HG03045 (cell line): ENCODE measurements at regions not wholly inside any gene's neighbourhood (a gene's known extent, or its start where the extent isn't known, plus 50 kb on each side); places are given as distances from the start of the nearest gene placed in this dataset.
"Not testable (repeated sequence)": the region's sequence is repeated elsewhere in the genome, so short reads cannot be mapped to it uniquely, and the experiment has no call there.

Source experiments
- ATAC-seq: cut with Tn5 transposase; IDR thresholded peaks from one replicate; pipeline ENCODE4 v1.9.1; 2021; ENCODE audit warnings: mild to moderate bottlenecking, moderate library complexity; ENCODE audit not compliant: unreplicated experiment

DNA sequence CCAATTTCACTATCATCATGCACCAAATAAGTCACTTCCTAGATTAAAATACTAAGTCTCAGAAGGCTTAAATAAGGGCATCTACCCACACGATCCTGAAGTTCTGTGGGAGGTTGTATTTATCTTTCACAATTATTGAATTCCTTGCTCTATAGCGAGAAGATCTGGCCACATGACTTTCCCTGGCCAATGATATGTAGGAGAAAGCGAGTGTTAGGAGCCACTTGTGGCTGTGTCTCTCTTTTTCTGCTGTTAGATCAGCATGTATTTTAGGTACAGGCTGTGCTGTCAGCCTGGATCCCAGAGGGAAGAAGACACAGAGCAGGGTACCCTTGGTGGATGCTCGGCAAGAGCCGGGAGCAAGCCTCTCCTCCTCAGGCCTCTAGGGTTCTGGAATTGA lies 131.3 kb upstream of the DPP6 start:
- ATAC-seq = no peak

GRCh38 chr7:153921408-153921807 lies 130.8 kb upstream of the DPP6 start:
- no peak for ATAC-seq

DNA sequence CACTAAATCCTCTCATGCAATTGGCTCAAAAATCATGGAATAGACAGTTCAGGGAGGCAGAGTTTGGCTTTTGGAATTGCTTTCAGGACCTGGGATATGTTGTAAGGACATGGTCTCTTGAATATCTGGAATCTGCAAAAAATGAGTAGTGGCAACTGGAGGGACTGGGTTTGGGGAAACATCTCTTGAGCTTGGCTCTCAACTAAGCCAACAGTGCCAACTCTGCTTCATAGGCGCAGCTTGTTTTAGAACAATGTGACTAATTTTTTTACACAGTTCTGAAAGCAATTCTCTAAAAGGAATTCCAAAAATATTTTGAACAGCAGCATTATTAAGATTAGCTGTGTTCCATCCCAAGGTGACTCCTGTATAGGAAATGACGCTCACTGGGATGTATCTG lies 121.5 kb upstream of the DPP6 start:
- no peak for ATAC-seq

GRCh38 chr7:153934048-153934447 lies 118.2 kb upstream of the DPP6 start:
- no peak for ATAC-seq

- no peak for ATAC-seq
Observed at GRCh38 chr7:153934629-153935028, 117.6 kb upstream of the DPP6 start.

- ATAC-seq = no peak
Observed at GRCh38 chr7:153935095-153935494, 117.1 kb upstream of the DPP6 start.

DNA sequence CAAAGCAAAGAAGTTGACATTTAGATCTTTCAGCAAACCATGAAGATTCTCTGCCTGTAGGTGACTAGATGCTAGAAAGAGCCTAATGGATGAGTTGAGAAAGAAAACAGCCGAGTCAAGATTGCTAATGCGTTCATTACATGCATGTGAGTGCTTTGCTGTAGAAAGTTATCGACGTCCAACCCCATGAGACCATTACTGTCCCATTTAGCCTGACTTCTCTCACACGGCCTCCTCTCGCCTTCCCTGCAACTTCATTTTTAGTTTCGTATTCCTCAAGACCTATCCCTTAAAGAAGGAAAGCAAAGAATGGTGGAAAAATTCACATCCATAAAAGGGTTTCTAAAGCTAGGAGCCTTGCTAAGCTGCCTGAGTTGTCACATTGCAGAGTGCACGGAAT lies 113.7 kb upstream of the DPP6 start:
- ATAC-seq = no peak

DNA sequence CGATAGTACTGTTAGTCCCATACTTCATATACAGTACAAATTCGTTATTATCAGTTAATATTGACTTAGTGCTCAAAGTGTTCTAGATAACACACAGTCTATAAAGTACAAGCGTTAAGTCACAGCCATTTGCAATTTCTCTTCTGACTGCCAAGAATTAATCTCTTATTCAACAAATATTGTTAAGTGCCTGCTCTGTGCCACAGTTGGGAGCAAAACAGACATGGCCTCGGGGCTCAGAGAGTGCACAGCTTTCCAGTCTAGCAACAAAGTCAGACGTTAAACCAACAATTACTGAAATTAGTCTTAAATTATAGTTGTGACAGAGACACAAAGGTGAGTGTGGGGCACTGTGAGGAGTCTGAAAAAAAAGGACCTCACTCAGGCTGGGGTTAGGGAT lies 113.0 kb upstream of the DPP6 start:
- no peak for ATAC-seq

GRCh38 chr7:153939654-153940053 lies 112.5 kb upstream of the DPP6 start:
- no peak for ATAC-seq

DNA sequence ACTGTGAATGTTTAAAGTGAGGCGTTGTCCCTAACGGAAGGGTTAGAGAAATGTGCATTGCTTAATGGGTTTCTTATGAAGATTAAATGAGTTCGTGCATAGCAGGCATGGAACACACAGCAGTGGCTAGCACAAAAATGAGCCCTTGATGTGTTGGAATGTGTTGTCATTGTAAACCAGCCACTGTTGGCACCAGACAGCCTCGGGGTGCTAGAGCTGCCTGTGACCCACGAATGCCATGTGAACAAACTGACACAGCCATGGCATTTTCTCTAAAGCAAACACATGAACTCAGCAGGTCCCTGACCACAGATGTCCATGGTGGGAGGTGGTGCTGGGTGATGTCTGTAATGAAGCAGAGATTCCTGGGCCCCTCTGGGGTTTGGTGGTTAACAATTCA lies 111.1 kb upstream of the DPP6 start:
- ATAC-seq = no peak

DNA sequence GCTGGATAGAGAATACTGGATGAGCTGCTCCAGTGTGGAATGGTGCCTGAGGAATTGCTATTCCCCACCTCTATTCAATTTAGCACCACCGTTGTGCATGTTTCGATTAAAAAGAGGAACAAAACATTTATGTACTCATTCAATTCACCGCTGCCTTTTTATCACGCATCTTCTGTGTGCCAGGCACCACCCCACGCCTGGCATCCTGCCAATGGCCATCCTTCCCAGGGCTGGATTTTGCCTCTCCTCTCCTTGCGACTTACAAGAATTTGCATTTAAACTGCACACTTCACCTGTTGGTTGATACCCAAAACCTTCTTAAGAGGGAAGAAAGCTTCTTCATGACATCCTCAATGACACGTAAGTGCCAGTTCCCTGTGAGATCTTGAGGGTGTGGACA lies 110.2 kb upstream of the DPP6 start:
- no peak for ATAC-seq

GRCh38 chr7:153943457-153943856 lies 108.7 kb upstream of the DPP6 start:
- ATAC-seq = no peak

- ATAC-seq = no peak
Observed at GRCh38 chr7:153943861-153944260, 108.3 kb upstream of the DPP6 start.

DNA sequence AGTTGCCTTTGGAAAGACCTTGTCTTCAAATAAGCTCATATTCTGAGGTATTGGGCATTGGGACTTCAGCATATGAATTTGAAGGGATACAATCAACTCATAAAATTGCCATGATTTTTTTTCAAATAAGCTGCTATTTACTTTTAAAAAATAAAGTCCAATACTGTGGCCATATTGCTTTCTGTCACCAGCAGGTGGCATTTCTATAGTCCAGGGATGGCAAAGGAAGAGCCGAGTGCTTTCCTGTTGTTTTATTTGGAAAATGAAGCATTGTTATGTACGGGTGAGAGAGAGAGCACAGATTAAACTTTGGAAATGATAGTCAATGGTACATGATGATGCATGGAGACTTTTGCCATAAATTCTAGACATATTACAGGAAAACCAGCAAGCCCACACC lies 104.1 kb upstream of the DPP6 start:
- no peak for ATAC-seq

GRCh38 chr7:153951316-153951715 lies 100.9 kb upstream of the DPP6 start:
- no peak for ATAC-seq

GRCh38 chr7:153954477-153954876 lies 97.7 kb upstream of the DPP6 start:
- ATAC-seq = no peak

- ATAC-seq = not testable (repeated sequence)
Observed at GRCh38 chr7:153957677-153958076, 94.5 kb upstream of the DPP6 start.

DNA sequence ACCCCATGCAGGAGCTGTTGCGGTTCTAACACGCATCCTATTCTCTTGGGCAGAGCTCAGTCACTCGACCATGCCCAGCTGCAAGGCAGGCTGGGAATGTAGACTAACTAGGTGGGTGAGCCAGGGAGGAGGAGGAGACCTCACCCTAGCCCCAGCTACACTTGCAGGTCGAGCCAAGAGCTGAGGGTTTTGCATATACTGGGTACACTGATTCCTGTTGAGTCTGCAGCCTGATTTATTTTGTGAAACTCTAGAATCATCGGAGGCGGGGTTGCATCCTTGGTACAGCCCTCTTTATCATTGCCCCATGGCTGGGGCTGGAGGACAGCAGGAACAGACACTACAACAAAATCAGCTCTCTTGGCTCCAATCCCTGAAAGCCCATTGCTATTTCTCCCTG lies 93.8 kb upstream of the DPP6 start:
- ATAC-seq = not testable (repeated sequence)

GRCh38 chr7:153958789-153959188 lies 93.4 kb upstream of the DPP6 start:
- ATAC-seq = not testable (repeated sequence)

GRCh38 chr7:153964481-153965112 lies 87.6 kb upstream of the DPP6 start:
- ATAC-seq = not testable (repeated sequence)

- ATAC-seq = not testable (repeated sequence)
Observed at GRCh38 chr7:153969016-153969415, 83.2 kb upstream of the DPP6 start.

DNA sequence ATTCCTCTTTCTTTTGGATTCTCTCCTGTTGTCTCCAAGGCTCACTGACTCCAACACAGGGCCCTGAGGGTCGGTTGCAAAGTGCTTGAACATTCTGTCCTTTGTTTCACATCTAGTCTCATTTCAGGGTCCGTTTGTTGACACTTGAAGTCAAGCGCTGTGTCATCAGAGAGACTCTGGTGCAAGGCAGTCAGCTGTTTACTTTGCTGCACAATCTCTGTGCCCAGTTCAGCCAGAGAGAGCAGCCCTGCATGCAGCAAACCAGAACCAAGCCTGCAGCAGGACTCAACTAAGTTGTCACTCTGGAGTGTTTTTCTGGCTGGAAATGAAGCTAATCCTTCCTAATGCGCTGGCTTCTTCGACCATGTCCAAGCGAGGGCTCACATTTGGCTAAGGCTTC lies 77.6 kb upstream of the DPP6 start:
- ATAC-seq = not testable (repeated sequence)

DNA sequence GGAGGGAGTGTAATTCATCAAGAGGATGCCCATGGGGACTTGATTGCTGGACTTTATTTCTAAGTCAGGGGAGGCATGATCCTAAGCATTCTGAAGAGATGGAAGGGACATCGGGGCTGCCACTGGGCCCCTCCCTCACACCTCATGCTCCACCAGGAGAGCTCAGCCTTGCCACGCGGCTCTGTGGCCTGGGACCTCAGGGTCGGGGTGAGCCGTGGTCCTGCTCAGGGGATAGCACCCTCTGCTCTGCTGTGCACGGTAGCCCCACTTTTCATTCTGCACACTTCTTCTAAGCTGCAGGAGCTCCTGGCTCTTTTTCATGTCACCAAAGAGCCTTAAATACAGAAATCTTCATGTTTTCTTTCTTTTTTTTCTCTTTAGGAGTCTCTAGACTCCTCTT lies 75.5 kb upstream of the DPP6 start:
- not testable (repeated sequence) for ATAC-seq
